ENCODE measurements at regions not wholly inside any gene's neighbourhood (a gene's known extent, or its start where the extent isn't known, plus 50 kb on each side); places are given as distances from the start of the nearest gene placed in this dataset.

GRCh38 chr3:76698136-76698706 lies 341.7 kb upstream of the ROBO2 start:
- no peak for ATAC-seq
- no peaks in the 10 kb centered on the region for H3K79me2 ChIP-seq (ENCODE audit: low read length)

GRCh38 chr3:76699846-76700245 lies 340.1 kb upstream of the ROBO2 start:
- no peaks in the 10 kb centered on the region for H3K9me3 ChIP-seq (ENCODE audit: low read length)
- H3K4me2 ChIP-seq (ENCODE audit: low read length): no peak overlapping the region
- ChIA-PET CTCF (no interaction called here), POLR2A (ENCODE audit: unreplicated experiment) (no interaction called here)
- no peak overlapping the region for H3K9ac ChIP-seq (ENCODE audit: low read length)
- ATAC-seq: no peak
- H3K27ac ChIP-seq (ENCODE audit: low read length): no peak overlapping the region
- H3K36me3 ChIP-seq (ENCODE audit: low read depth, low read length): no peaks in the 10 kb centered on the region
- H3K79me2 ChIP-seq (ENCODE audit: low read length): no peaks in the 10 kb centered on the region
- no peaks in the 10 kb centered on the region for H3F3A ChIP-seq (ENCODE audit: low read length, unreplicated experiment)
- no peaks in the 10 kb centered on the region for H3K4me1 ChIP-seq (ENCODE audit: insufficient read depth, low read length)
- no peaks in the 10 kb centered on the region for H4K20me1 ChIP-seq (ENCODE audit: low read length)
- TF ChIP-seq EZH2 (IDR thresholded peaks at IDR 0.05; ENCODE audit: low read length, unreplicated experiment): no peak
- TF ChIP-seq CTCF (conservative IDR thresholded peaks at IDR 0.05; ENCODE audit: low read depth, low read length): no peak
- no peak for TF ChIP-seq EZH2phosphoT487 (IDR thresholded peaks at IDR 0.05; ENCODE audit: borderline replicate concordance, low read length)
- DNase-seq: no peak
- no TSS peak for BruUV-seq (replicated peaks)
- no peak overlapping the region for H2AFZ ChIP-seq (ENCODE audit: low read length)
- peaks cover 37% of the 10 kb centered on the region for H3K27me3 ChIP-seq (ENCODE audit: low read length)
- no peak overlapping the region for H3K4me3 ChIP-seq (ENCODE audit: low read length)
- no peaks in the 10 kb centered on the region for H3K9me2 ChIP-seq (replicated peaks; ENCODE audit: low read length)
- intact Hi-C loops (cut with micrococcal nuclease): no loop called here

More at GRCh38 chr3:76698136-76698706, 341.7 kb upstream of the ROBO2 start:
- H3F3A ChIP-seq (ENCODE audit: low read length, unreplicated experiment): no peaks in the 10 kb centered on the region
- ChIA-PET POLR2A (ENCODE audit: unreplicated experiment) (no interaction called here), CTCF (no interaction called here)
- TF ChIP-seq CTCF (conservative IDR thresholded peaks at IDR 0.05; ENCODE audit: low read depth, low read length) (no peak), EZH2phosphoT487 (IDR thresholded peaks at IDR 0.05; ENCODE audit: borderline replicate concordance, low read length) (no peak), EZH2 (IDR thresholded peaks at IDR 0.05; ENCODE audit: low read length, unreplicated experiment) (no peak)
- no peaks in the 10 kb centered on the region for H3K4me1 ChIP-seq (ENCODE audit: insufficient read depth, low read length)
- intact Hi-C loops (cut with micrococcal nuclease): no loop called here
- peaks cover 37% of the 10 kb centered on the region for H3K27me3 ChIP-seq (ENCODE audit: low read length)
- no peak overlapping the region for H3K4me3 ChIP-seq (ENCODE audit: low read length)
- H4K20me1 ChIP-seq (ENCODE audit: low read length): no peaks in the 10 kb centered on the region
- H3K9me3 ChIP-seq (ENCODE audit: low read length): no peaks in the 10 kb centered on the region
- no peak overlapping the region for H3K9ac ChIP-seq (ENCODE audit: low read length)
- H3K9me2 ChIP-seq (replicated peaks; ENCODE audit: low read length): no peaks in the 10 kb centered on the region
- H3K27ac ChIP-seq (ENCODE audit: low read length): no peak overlapping the region
- no peaks in the 10 kb centered on the region for H3K36me3 ChIP-seq (ENCODE audit: low read depth, low read length)
- no peak overlapping the region for H3K4me2 ChIP-seq (ENCODE audit: low read length)
- DNase-seq: no peak
- no peak overlapping the region for H2AFZ ChIP-seq (ENCODE audit: low read length)
- BruUV-seq (replicated peaks): no TSS peak

GRCh38 chr3:76700323-76700722 lies 339.6 kb upstream of the ROBO2 start:
- intact Hi-C loops (cut with micrococcal nuclease): no loop called here
- H3K9me3 ChIP-seq (ENCODE audit: low read length): no peaks in the 10 kb centered on the region
- no peak overlapping the region for H2AFZ ChIP-seq (ENCODE audit: low read length)
- ChIA-PET CTCF (no interaction called here), POLR2A (ENCODE audit: unreplicated experiment) (no interaction called here)
- TF ChIP-seq CTCF (conservative IDR thresholded peaks at IDR 0.05; ENCODE audit: low read depth, low read length): no peak
- TF ChIP-seq EZH2 (IDR thresholded peaks at IDR 0.05; ENCODE audit: low read length, unreplicated experiment): no peak
- no peak for TF ChIP-seq EZH2phosphoT487 (IDR thresholded peaks at IDR 0.05; ENCODE audit: borderline replicate concordance, low read length)
- no peaks in the 10 kb centered on the region for H3K4me1 ChIP-seq (ENCODE audit: insufficient read depth, low read length)
- H3K36me3 ChIP-seq (ENCODE audit: low read depth, low read length): no peaks in the 10 kb centered on the region
- BruUV-seq (replicated peaks): no TSS peak
- ATAC-seq (no peak), DNase-seq (no peak)
- no peaks in the 10 kb centered on the region for H3K79me2 ChIP-seq (ENCODE audit: low read length)
- H4K20me1 ChIP-seq (ENCODE audit: low read length): no peaks in the 10 kb centered on the region
- peaks cover 37% of the 10 kb centered on the region for H3K27me3 ChIP-seq (ENCODE audit: low read length)
- no peaks in the 10 kb centered on the region for H3K9me2 ChIP-seq (replicated peaks; ENCODE audit: low read length)
- no peak overlapping the region for H3K4me3 ChIP-seq (ENCODE audit: low read length)
- no peak overlapping the region for H3K27ac ChIP-seq (ENCODE audit: low read length)
- H3F3A ChIP-seq (ENCODE audit: low read length, unreplicated experiment): no peaks in the 10 kb centered on the region
- H3K4me2 ChIP-seq (ENCODE audit: low read length): no peak overlapping the region
- no peak overlapping the region for H3K9ac ChIP-seq (ENCODE audit: low read length)
